WERI-Rb-1 (cell line): ENCODE measurements at regions not wholly inside any gene's neighbourhood (a gene's known extent, or its start where the extent isn't known, plus 50 kb on each side); places are given as distances from the start of the nearest gene placed in this dataset.

Experiments
- DNase-seq: peaks from one replicate; pipeline ENCODE4 v3.0.0-alpha.2; 2020
- H3K27ac ChIP-seq: fragments of 250-450 bp; sonication (Bioruptor Pico); 2 replicates; pipeline ENCODE4 v1.5.1; 2020; ENCODE audit warnings: mild to moderate bottlenecking, moderate library complexity
- H3K27me3 ChIP-seq: fragments of 250-450 bp; sonication (Bioruptor Pico); 2 replicates; pipeline ENCODE4 v1.5.1; 2021; ENCODE audit warnings: mild to moderate bottlenecking, low read depth, moderate library complexity; ENCODE audit not compliant: insufficient read depth, severe bottlenecking
- H3K36me3 ChIP-seq: fragments of 250-450 bp; sonication (Bioruptor Pico); 2 replicates; pipeline ENCODE4 v1.5.1; 2020; ENCODE audit warnings: mild to moderate bottlenecking, moderate library complexity
- H3K4me3 ChIP-seq: 2 replicates; pipeline ENCODE4 v1.5.1; 2011; ENCODE audit warnings: low read depth, mild to moderate bottlenecking, control low read depth, low read length
- H3K9me3 ChIP-seq: fragments of 250-450 bp; sonication (Bioruptor Pico); 2 replicates; pipeline ENCODE4 v1.5.1; 2021; ENCODE audit warnings: mild to moderate bottlenecking, moderate library complexity; ENCODE audit not compliant: severe bottlenecking
- CTCF ChIP-seq: IDR thresholded peaks from 2 replicates; pipeline ENCODE4 v1.5.1; 2011; ENCODE audit warnings: low read depth, mild to moderate bottlenecking, control low read depth, inconsistent platforms, low read length

- no peak overlapping the region for H3K4me3 ChIP-seq
- H3K27ac ChIP-seq = no peak overlapping the region
- no peaks in the 10 kb centered on the region for H3K9me3 ChIP-seq
- DNase-seq = no peak
- H3K36me3 ChIP-seq = peaks cover 16% of the 10 kb centered on the region
- H3K27me3 ChIP-seq = no peaks in the 10 kb centered on the region
- no peak for TF ChIP-seq CTCF
Measured at GRCh38 chr17:79560527-79560926, 50.3 kb downstream of the RBFOX3 start.

- no peak for TF ChIP-seq CTCF
- Histone ChIP-seq H3K27me3 (no peaks in the 10 kb centered on the region), H3K36me3 (peaks cover 17% of the 10 kb centered on the region)
Measured at GRCh38 chr17:79559111-79559887, 51.6 kb downstream of the RBFOX3 start.

GRCh38 chr17:79558091-79558900 lies 52.6 kb downstream of the RBFOX3 start:
- TF ChIP-seq CTCF = no peak
- no peak overlapping the region for H3K4me3 ChIP-seq
- H3K27ac ChIP-seq = no peak overlapping the region
- DNase-seq = no peak
- no peaks in the 10 kb centered on the region for H3K27me3 ChIP-seq
- peaks cover 4% of the 10 kb centered on the region for H3K9me3 ChIP-seq
- H3K36me3 ChIP-seq = peaks cover 8% of the 10 kb centered on the region; the same call in 1 of the 2 replicates

More at GRCh38 chr17:79559111-79559887, 51.6 kb downstream of the RBFOX3 start:
- no peak overlapping the region for H3K27ac ChIP-seq
- no peak overlapping the region for H3K4me3 ChIP-seq
- no peak for DNase-seq
- no peaks in the 10 kb centered on the region for H3K9me3 ChIP-seq

GRCh38 chr17:79557276-79558090 lies 53.4 kb downstream of the RBFOX3 start:
- Histone ChIP-seq H3K27ac (no peak overlapping the region), H3K9me3 (peaks cover 8% of the 10 kb centered on the region), H3K36me3 (peaks cover 7% of the 10 kb centered on the region; the same call in 1 of the 2 replicates), H3K4me3 (no peak overlapping the region), H3K27me3 (no peaks in the 10 kb centered on the region)
- no peak for DNase-seq
- TF ChIP-seq CTCF = no peak

DNA sequence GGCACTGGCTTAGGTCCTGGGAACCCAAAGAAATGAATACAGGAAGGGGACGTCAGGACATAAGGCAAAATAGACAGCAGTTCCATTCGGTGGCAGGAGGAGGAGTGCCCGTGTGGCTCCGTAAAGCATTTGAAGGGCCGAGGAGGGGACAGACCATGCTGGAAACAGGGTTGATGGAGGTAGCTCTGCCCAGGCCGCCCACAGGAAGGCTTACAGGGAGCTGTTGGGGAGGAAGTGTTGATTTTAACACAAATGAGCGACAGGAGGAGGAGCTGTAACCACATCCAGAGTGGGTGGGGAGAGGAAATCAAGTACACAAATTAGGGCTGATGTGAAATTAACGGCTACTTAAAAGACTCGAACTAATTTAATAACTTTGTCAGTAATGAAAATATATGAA lies 54.6 kb downstream of the RBFOX3 start:
- no peaks in the 10 kb centered on the region for H3K27me3 ChIP-seq
- no peak for TF ChIP-seq CTCF
- H3K27ac ChIP-seq = no peak overlapping the region
- peaks cover 7% of the 10 kb centered on the region; the same call in 1 of the 2 replicates for H3K36me3 ChIP-seq
- peaks cover 12% of the 10 kb centered on the region for H3K9me3 ChIP-seq
- no peak overlapping the region for H3K4me3 ChIP-seq
- no peak for DNase-seq
